ENCODE measurements at regions not wholly inside any gene's neighbourhood (a gene's known extent, or its start where the extent isn't known, plus 50 kb on each side); places are given as distances from the start of the nearest gene placed in this dataset.

DNA sequence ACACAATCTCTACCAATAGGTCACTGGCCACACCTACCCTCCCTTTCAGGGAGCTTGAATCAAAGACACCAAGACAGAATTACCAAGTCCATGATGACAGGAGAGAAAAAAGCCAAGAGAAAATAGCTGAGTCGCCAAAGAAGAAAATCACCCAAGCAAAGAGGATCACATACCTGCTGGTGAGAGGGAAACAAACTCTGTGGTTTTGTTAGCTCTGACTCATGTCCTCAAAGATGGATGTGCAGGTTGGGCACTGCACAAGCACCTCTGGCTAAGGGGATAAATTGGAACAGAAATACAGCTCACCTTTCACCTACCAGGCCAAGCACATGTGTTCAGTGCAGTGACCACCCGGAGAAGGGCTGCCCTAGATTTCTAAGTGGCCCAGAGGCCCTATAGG lies 114.8 kb downstream of the TFAP2A start:
- TF ChIP-seq CTCF (conservative IDR thresholded peaks at IDR 0.05; ENCODE audit: low read depth, low read length) (no peak), EZH2 (IDR thresholded peaks at IDR 0.05; ENCODE audit: low read length, unreplicated experiment) (no peak)

Data from PC-3 (cell line).